H1 (cell line): ENCODE measurements at regions not wholly inside any gene's neighbourhood (a gene's known extent, or its start where the extent isn't known, plus 50 kb on each side); places are given as distances from the start of the nearest gene placed in this dataset.

Experiments
- CTCF ChIA-PET: fragments of 300-600 bp; sonication (Branson Sonifier 250); formaldehyde crosslinking; loops from one replicate; lab custom pipeline; 2021; ENCODE audit not compliant: partially characterized antibody; lab: Charles Lee
- POLR2A ChIA-PET: fragments of 300-600 bp; sonication (Branson Sonifier 250); formaldehyde crosslinking; loops from one replicate; lab custom pipeline; 2021; ENCODE audit warnings: inconsistent platforms; ENCODE audit not compliant: partially characterized antibody; lab: Charles Lee
- DNase-seq, 2 experiments: peaks; one replicate each; pipeline versions ENCODE4 v3.0.0 to v3.0.0-alpha.2; 2010 to 2022; ENCODE audit warnings: low spot score in 2 of 2, low read depth in 1 of 2, mixed read lengths in 1 of 2
- FAIRE-seq: peaks from 2 replicates; lab custom pipeline; 2011; peaks lifted over from hg19 to GRCh38; lab: Jason Lieb, UNC
- H2AFZ ChIP-seq: 2 replicates; pipeline ENCODE4 v1.8.1; 2012; ENCODE audit warnings: low read length, inconsistent platforms
- H2AK5ac ChIP-seq: 2 replicates; pipeline ENCODE4 v1.6.1; 2013; ENCODE audit warnings: low read depth, low read length
- H2BK120ac ChIP-seq: replicated peaks from 2 replicates; pipeline ENCODE3; 2013; ENCODE audit warnings: low read depth, low read length, inconsistent platforms
- H2BK12ac ChIP-seq: 2 replicates; pipeline ENCODE4 v1.6.1; 2013; ENCODE audit warnings: low read depth, low read length
- H2BK15ac ChIP-seq: 2 replicates; pipeline ENCODE4 v1.6.1; 2013; ENCODE audit warnings: low read length
- H2BK20ac ChIP-seq: 2 replicates; pipeline ENCODE4 v1.6.1; 2013; ENCODE audit warnings: low read length
- H2BK5ac ChIP-seq: 2 replicates; pipeline ENCODE4 v1.6.1; 2013; ENCODE audit warnings: low read depth, low read length
- H3K14ac ChIP-seq: 2 replicates; pipeline ENCODE4 v1.6.1; 2013; ENCODE audit warnings: inconsistent platforms; ENCODE audit not compliant: insufficient read length
- H3K18ac ChIP-seq: 2 replicates; pipeline ENCODE4 v1.6.1; 2013; ENCODE audit warnings: low read length; ENCODE audit errors: extremely low read depth
- H3K23ac ChIP-seq: 2 replicates; pipeline ENCODE4 v1.6.1; 2013; ENCODE audit warnings: inconsistent platforms; ENCODE audit not compliant: insufficient read length
- H3K23me2 ChIP-seq: 2 replicates; pipeline ENCODE4 v1.6.1; 2013; ENCODE audit warnings: low read depth, low read length
- H3K27ac ChIP-seq: 2 replicates; pipeline ENCODE4 v1.6.1; 2011; ENCODE audit warnings: low read depth, low read length, inconsistent platforms
- H3K27me3 ChIP-seq, 4 experiments: replicated peaks in 1 of 4; 1 replicate in 1 of 4; 2 replicates in 3 of 4; pipeline versions ENCODE4 v1.6.1 to v1.8.1; 2011 to 2013; ENCODE audit warnings: low read length in 3 of 4, mild to moderate bottlenecking in 3 of 4, inconsistent platforms in 2 of 4, mixed read lengths in 2 of 4, moderate library complexity in 1 of 4; ENCODE audit not compliant: control insufficient read depth in 3 of 4, insufficient read depth in 3 of 4; ENCODE audit errors: extremely low read depth in 1 of 4
- H3K36me3 ChIP-seq, 4 experiments: 2 replicates each; pipeline versions ENCODE4 v1.6.1 to v1.8.1; 2011 to 2013; ENCODE audit warnings: mild to moderate bottlenecking in 4 of 4, low read length in 3 of 4, moderate library complexity in 2 of 4, control low read depth in 1 of 4, inconsistent platforms in 1 of 4; ENCODE audit not compliant: insufficient read depth in 4 of 4, control insufficient read depth in 2 of 4
- H3K4ac ChIP-seq: replicated peaks from 2 replicates; pipeline ENCODE3; 2013; ENCODE audit warnings: low read length, low read depth, mixed read lengths, inconsistent platforms; ENCODE audit not compliant: insufficient read length
- H3K4me1 ChIP-seq, 4 experiments: replicated peaks in 1 of 4; 1 replicate in 1 of 4; 2 replicates in 3 of 4; pipeline versions ENCODE4 v1.6.1 to v1.8.1; 2011 to 2013; ENCODE audit warnings: low read length in 3 of 4, inconsistent platforms in 2 of 4, mixed read lengths in 1 of 4; ENCODE audit not compliant: insufficient read depth in 4 of 4, control insufficient read depth in 3 of 4
- H3K4me2 ChIP-seq, 2 experiments: 2 replicates each; pipeline versions ENCODE4 v1.6.1 to v1.8.1; 2011 to 2013; ENCODE audit warnings: low read depth in 2 of 2, low read length in 2 of 2, control low read depth in 1 of 2, inconsistent platforms in 1 of 2, mild to moderate bottlenecking in 1 of 2; ENCODE audit not compliant: insufficient read depth in 1 of 2
- H3K4me3 ChIP-seq, 4 experiments: fragments of 200-600, 300-600 bp in 1 of 4; sonication (generic), shearing (Covaris generic), sonication (Bioruptor Twin) in 1 of 4; 2 replicates each; pipeline versions ENCODE4 v1.5.1 to v1.8.1; 2011 to 2016; ENCODE audit warnings: low read length in 4 of 4, low read depth in 3 of 4, control low read depth in 2 of 4, inconsistent platforms in 2 of 4, mild to moderate bottlenecking in 2 of 4, mixed read lengths in 1 of 4, moderate library complexity in 1 of 4; ENCODE audit not compliant: insufficient read depth in 2 of 4; ENCODE audit errors: extremely low read depth in 1 of 4
- H3K56ac ChIP-seq: replicated peaks from 2 replicates; pipeline ENCODE3; 2013; ENCODE audit warnings: low read depth, mild to moderate bottlenecking, mixed read lengths, low read length, inconsistent platforms; ENCODE audit not compliant: insufficient read length
- H3K79me1 ChIP-seq: 2 replicates; pipeline ENCODE4 v1.6.1; 2013; ENCODE audit warnings: low read depth, low read length, control low read depth
- H3K79me2 ChIP-seq, 2 experiments: 2 replicates each; pipeline versions ENCODE4 v1.6.1 to v1.8.1; 2012 to 2013; ENCODE audit warnings: low read length in 2 of 2, mild to moderate bottlenecking in 2 of 2, inconsistent platforms in 1 of 2; ENCODE audit not compliant: insufficient read depth in 2 of 2, control insufficient read depth in 1 of 2
- H3K9ac ChIP-seq, 4 experiments: replicated peaks in 1 of 4; 1 replicate in 1 of 4; 2 replicates in 3 of 4; pipeline versions ENCODE4 v1.6.1 to v1.8.1; 2011 to 2013; ENCODE audit warnings: low read depth in 3 of 4, low read length in 3 of 4, control low read depth in 2 of 4, mild to moderate bottlenecking in 2 of 4, moderate library complexity in 2 of 4, inconsistent platforms in 1 of 4; ENCODE audit errors: extremely low read depth in 1 of 4
- H3K9me3 ChIP-seq, 2 experiments: 2 replicates each; pipeline versions ENCODE4 v1.6.1 to v1.8.1; 2012 to 2013; ENCODE audit warnings: mild to moderate bottlenecking in 2 of 2, moderate library complexity in 2 of 2, control low read depth in 1 of 2, inconsistent platforms in 1 of 2, low read depth in 1 of 2, low read length in 1 of 2, mixed read lengths in 1 of 2; ENCODE audit not compliant: insufficient read depth in 2 of 2
- H4K20me1 ChIP-seq, 2 experiments: replicated peaks in 1 of 2; 2 replicates each; pipeline versions ENCODE3 to v1.8.1; 2011 to 2013; ENCODE audit warnings: inconsistent platforms in 2 of 2, low read length in 2 of 2, mild to moderate bottlenecking in 1 of 2; ENCODE audit not compliant: insufficient read depth in 2 of 2, control insufficient read depth in 1 of 2
- H4K5ac ChIP-seq: 2 replicates; pipeline ENCODE4 v1.6.1; 2013; ENCODE audit warnings: low read length, low read depth, mixed read lengths, inconsistent platforms; ENCODE audit not compliant: insufficient read length
- H4K8ac ChIP-seq: 2 replicates; pipeline ENCODE4 v1.8.0; 2013; ENCODE audit warnings: mild to moderate bottlenecking, moderate library complexity, low read length, inconsistent platforms; ENCODE audit not compliant: insufficient read depth; ENCODE audit errors: extremely low read depth
- H4K91ac ChIP-seq: replicated peaks from 2 replicates; pipeline ENCODE3; 2013; ENCODE audit warnings: low read length, mixed read lengths, inconsistent platforms; ENCODE audit not compliant: insufficient read length
- CREB1 ChIP-seq: IDR thresholded peaks from 2 replicates; pipeline ENCODE4 v1.6.1; 2012; ENCODE audit warnings: inconsistent platforms
- WGBS, 2 experiments: shearing (Covaris generic) in 1 of 2; methylation state at CpG; one replicate each; pipeline versions ENCODE4 v1.1.6 to v1.1.7; 2013 to 2015; ENCODE audit warnings: low lambda C conversion rate in 2 of 2, mixed read lengths in 2 of 2, inconsistent platforms in 1 of 2, low coverage in 1 of 2, missing lambda C conversion rate in 1 of 2; ENCODE audit not compliant: insufficient replicate concordance in 2 of 2, insufficient coverage in 1 of 2, insufficient read length in 1 of 2; ENCODE audit errors: extremely low coverage in 1 of 2, missing lambda C conversion rate in 1 of 2; 5-methylcytosine and 5-hydroxymethylcytosine counted together

DNA sequence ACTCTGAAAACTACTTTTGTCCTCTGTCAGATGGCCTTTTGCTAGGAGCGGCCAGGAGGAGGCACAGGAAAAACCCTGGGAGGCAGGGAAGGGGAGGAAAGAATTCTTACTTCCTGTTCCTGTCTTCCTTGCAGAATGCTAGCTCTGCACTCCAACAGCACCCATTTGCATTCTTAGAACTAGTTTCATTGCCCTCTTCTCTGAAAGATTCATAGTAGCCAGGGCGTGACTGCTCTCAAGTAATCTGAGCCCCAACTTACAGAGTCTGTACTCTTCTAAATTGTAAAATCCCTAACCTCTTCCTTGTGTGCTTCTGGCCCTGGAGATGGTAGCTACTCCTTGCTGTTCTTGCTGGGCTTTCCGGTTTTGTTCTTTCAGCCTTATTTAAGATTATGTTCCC lies 75.3 kb upstream of the STEAP1 start:
- Histone ChIP-seq H2BK15ac (no peak overlapping the region), H2AK5ac (no peak overlapping the region), H3K79me2 (no peaks in the 10 kb centered on the region), H2AFZ (peak overlapping the region; percentile 99), H4K8ac (no peak overlapping the region), H3K4me3 (no peak overlapping the region), H4K20me1 (no peaks in the 10 kb centered on the region), H3K9ac (no peak overlapping the region), H3K36me3 (no peaks in the 10 kb centered on the region), H3K4me1 (no peaks in the 10 kb centered on the region), H3K18ac (no peak overlapping the region), H3K27ac (no peak overlapping the region), H2BK120ac (no peak overlapping the region), H3K4me2 (no peak overlapping the region; a peak in 1 of 4 replicates), H3K79me1 (no peaks in the 10 kb centered on the region), H3K56ac (no peak overlapping the region), H2BK5ac (no peak overlapping the region), H3K14ac (no peak overlapping the region), H2BK12ac (no peak overlapping the region), H3K4ac (no peak overlapping the region), H3K23me2 (no peaks in the 10 kb centered on the region), H2BK20ac (no peak overlapping the region), H3K27me3 (no peaks in the 10 kb centered on the region), H3K9me3 (no peaks in the 10 kb centered on the region), H4K5ac (no peak overlapping the region), H3K23ac (no peak overlapping the region), H4K91ac (no peak overlapping the region)
- ChIA-PET CTCF (no interaction called here), POLR2A (no interaction called here)
- FAIRE-seq, result peak; percentile 39
- no peak for TF ChIP-seq CREB1
- no peak for DNase-seq
- WGBS, 2 experiments, result 84% methylated on average over 3 of the region's 3 CpGs; no CpG with 5 or more reads in 1 of the 2 experiments
